ENCODE measurements at regions not wholly inside any gene's neighbourhood (a gene's known extent, or its start where the extent isn't known, plus 50 kb on each side); places are given as distances from the start of the nearest gene placed in this dataset.
"Not testable (repeated sequence)": the region's sequence is repeated elsewhere in the genome, so short reads cannot be mapped to it uniquely, and the experiment has no call there.

DNA sequence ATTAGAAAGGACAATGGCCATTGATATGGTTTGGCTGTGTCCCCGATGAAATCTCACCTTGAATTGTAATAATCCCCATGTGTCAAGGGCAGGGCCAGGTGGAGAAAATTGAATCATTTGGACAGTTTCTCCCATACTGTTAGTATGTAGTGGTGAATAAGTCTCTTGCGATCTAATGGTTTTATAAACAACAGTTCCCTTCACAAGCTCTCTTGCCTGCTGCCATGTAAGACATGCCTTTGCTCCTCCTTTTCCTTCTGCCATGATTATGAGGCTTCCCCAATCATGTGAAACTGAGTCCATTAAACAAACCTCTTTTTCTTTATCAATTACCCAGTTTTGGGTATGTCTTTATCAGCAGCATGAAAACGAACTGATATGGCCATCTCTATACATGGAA lies 302.7 kb downstream of the SFMBT2 start:
- no peak for DNase-seq

DNA sequence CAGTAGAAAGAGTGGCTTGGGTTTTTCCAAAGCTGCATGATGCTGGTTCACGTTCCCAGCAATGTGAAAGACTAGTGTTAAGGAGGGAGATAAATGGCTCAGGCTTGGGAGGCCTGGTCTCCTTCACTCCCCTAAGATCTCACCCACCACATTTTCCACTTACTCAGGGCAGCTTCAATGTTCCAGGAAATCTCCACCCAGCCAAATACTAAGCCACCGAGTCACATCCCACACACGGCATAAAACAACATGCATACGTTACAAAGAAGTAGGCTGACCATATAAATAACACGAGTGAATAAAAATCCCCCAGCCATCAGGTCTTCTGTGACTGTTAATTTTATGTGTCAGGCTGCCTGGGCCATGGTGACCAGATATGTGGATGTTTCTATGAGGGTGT lies 303.5 kb downstream of the SFMBT2 start:
- DNase-seq, result no peak

DNA sequence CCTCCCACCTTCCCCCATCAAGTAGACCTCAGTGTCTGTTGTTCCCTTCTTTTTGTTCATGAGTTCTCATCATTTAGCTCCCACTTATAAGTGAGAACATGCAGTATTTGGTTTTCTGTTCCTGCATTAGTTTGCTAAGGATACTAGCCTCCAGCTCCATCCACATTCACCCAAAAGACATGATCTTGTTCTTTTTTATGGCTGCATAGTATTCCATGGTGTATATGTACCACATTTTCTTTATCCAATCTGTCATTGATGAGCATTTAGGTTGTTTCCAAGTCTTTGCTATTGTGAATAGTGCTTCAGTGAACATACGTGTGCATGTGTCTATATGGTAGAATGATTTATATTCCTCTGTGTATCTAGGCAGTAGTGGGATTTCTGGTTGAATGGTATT lies 306.5 kb downstream of the SFMBT2 start:
- not testable (repeated sequence) for DNase-seq

DNA sequence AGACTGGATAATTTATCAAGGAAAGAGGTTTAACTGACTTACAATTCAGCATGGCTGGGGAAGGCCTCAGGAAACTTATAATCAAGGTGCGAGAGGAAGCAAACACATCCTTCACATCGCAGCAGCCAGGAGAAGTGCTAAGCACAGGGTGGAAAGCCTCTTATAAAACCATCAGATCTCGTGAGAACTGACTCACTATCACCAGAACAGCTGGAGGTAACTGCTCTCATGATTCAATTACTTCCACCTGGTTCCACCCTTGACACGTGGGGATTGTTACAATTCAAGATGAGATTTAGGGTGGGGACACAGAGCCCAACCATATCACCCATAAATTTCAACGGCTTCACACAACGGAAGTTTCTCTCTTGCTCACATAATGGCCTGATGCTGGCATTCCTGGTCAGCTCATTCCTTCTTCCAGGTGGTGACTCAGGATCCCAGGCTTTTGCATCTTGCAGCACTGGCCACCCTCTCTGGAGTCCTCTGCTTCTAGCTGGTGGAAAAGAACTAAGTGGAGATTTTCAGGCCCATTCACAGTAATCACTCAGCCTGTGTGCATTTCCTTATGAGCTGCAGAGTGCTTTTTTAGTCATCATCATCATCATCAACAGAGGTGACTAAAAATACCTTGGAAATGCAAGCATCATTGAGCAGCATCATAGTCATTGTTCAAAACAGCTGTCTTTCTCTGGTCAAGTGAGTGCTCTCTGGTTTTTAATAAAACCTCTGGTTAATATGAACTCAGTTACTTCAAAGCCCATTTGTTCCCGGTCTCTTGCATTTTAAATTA lies 308.1 kb downstream of the SFMBT2 start:
- no peak for DNase-seq

DNA sequence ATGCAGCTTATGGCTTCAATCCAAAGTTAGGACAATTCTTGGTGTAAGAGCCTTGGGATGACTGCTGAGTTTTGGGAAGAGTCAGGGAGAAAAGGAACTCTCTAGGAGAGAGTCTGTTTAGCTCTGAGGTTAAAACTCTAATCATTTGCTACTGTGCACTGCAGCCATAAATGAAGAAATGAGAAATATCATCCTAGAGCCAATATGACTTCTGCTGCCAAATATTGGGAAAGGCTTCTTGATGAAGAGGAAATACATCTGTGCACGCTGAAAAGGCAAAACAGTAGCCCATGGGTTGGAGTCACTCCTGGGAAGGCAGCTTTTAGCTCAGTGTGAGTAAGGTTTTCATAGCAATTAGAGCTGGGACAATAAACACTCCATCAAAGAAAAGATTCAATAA lies 308.8 kb downstream of the SFMBT2 start:
- DNase-seq, result no peak

DNA sequence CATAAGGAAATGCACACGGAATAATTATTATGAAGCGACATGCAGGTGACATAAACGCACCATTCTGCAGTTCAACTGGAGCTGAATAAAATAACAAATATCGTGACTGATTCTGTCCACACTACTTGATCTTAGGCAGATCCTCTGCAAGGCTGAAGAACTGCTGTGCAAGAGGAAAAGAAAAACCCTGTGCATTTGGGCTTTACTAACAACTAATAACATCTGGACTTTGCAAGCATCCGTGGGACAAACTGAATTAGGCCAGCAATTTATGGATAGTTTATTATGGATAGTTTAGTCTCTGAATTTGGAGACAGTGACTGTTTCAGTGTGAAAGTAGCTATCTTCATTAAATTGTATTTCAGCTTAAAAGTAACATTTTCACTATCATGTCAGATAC lies 309.4 kb downstream of the SFMBT2 start:
- no peak for DNase-seq

DNA sequence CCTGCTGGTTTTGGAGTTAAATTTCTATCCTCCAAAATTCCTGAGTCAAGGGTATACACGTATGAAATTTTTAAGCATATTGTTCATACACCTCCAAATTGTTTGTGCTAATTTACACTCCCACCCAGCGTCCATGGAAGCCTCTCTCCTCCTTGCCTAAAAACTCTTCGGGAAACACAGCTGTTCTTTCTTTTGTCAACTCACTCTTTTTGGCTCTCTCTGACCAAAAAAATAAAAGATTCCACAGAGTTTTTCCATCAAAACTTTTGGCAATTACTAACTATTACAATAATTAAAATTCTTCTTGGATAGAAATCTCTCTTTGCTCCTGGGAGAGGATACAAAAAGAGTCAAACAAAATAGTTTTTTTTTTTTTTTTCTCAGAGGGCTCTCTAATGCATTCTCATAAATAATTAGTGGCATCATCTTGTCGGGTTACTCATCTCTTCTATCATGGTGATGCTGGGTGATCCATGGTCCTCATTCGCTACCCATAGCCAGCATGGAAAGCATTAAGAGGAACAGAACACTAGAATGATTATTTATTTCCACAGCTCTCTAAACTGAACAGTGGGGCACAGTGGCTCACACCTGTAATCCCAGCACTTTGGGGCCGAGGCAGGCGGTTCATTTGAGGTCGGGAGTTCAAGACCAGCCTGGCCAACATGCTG lies 310.7 kb downstream of the SFMBT2 start:
- no peak for DNase-seq

DNA sequence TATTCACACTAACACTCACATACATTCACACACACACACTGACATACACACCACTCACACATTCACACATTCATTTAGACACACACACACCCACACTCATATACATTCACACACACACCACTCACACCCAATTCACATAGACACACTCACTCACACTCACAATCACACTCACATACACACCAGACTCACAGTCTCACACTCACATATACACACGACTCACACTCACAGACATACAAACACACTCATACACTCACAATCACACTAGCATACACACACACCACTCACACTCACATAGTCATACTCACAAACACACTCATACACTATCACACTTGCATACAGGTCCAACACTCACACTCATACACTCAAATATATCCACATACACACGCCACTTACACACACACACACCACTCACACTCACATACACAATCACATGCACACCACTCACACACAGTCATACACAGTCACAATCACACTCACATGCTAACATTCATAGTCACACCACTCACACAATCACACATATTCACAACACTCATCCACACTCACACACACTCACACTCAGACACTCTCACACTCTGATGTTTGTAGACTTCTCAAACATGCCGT lies 312.6 kb downstream of the SFMBT2 start:
- DNase-seq, result no peak

DNA sequence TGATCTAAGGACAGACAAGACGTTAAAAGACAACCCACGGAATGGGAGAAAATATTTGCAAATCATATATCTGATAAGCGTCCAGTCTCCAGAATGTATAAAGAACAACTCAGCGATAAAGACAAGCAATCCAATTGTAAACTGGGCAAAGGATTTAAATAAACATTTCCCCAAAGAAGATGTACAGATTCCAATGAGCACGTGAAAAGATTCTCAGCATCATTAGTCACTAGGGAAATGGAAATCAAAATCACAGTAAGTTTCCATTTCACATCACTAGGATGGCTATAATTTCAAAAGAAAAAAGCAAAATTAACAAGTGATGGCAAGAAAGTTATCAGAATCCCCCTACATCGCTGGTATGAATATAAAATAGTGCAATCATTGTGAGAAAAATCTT lies 316.1 kb downstream of the SFMBT2 start:
- no peak for DNase-seq

DNA sequence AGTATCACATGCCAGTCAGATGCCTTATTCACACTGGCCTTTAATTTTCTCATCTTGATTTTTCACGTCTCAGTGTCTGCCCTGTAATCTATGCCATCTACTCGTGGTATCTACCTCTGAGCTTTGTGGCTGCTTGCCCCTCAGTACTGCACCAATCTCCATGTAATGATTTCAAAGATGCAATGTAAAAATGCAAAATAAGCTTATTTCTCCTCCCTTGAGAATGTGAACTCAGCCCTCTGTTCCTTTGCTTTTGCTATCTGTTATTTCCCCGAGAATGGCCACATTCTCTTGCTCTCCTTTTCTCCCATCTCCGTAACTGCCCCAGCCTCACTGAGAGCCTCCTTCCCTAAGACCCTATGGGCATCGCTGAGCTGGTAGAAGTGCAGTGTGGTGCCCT lies 317.5 kb downstream of the SFMBT2 start:
- DNase-seq, result no peak

DNA sequence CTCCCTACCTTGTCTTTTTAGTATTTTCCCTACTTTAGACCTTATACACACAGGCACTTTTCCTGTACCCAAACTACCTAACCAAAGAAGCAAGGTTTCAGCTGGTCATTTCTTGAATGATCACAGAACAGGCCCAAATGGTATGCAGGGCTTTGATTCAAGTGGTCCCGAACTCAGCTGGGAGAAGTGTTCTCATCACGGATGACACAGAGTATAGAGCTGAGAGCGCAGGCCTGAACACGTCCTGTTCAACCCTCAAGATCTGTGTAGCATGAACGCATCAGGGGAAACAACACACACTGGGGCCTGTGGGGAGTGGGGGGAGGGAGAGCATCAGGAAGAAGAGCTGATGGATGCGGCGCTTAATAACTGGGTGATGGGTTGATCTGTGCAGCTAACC lies 318.2 kb downstream of the SFMBT2 start:
- DNase-seq, result no peak

DNA sequence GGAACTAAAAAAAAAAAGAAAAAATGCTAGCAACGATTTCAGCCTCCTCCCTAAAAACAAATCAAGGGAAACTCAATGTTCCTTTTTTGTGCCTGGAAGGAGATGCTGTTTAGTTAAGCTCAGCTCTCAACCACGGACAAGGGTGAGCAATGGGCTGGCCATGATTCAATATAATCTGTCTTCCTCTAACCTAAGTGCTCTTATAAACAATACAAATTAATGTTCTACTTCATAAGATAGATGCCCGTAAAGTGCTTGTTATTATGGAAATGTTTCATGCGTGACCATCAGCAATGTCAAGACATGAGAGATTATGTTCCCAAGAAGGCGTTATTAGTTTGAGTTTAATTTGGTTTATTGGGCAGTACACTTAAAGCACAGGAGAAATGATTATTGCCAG lies 320.3 kb downstream of the SFMBT2 start:
- no peak for DNase-seq

DNA sequence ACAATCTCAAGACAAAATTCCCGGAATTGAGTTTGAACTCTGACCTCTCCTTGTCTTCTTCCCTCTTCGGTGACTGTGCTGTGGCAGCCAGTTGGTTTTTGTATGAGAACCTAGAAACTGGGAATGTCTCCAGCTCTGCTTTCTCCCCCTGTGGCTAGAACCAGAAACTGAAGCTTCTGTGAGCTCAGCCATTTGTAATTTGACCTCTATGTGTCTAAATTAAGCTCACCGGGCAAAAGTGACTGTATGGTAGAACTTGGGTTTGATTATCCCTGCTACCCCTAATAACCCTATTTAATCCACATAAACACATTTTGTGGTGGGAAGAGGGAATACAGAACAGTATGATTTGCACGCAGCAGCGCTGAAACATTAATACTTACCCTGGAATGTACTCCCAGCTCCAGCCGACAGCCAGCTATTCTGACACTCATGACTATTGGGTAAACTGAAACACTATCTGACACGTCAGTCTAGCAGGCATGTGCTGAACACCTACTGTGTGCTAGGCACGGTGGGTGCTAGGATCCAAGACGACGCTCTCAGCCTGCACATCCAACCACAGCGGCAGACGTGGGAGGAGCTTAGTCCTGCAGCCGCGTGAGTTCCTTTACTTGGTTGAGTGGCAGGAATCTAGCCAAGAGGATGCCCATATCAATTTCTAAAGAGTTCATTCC lies 324.8 kb downstream of the SFMBT2 start:
- no peak for DNase-seq

DNA sequence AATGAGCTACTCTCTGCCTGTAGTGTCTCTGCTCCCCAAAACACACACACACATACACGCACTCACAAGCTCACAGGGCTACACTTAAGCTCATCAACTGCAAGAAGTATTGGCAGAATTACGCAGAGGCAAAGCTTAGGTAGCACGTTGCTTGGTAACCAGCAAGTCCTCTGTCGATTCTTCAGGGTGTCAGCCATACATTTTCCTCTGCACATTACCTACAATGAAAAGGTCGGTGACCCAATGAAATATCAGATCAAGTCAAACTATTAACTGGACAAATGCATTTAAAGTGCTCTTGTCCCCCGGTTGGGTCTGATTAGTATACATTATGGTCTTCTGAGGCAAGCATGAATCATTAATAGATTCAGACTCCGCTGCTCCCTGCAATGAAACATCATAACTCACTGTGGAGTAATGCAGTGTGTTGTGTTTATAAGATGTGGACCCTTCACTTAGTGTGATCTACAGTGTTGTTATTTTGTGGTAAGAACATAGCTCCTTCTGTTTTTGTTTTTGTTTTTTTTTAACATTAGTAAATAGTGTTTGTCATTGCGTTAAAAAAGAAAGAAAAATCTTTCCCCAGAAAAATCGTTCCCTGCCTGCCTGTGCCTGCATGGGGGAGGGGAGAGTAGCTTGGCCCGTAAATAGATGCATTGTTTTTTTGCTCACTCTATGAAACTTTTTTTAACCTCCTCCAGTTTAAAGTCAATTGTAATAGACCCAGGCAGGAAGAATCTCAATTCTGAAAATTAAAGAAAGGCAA lies 325.5 kb downstream of the SFMBT2 start:
- DNase-seq, result no peak

DNA sequence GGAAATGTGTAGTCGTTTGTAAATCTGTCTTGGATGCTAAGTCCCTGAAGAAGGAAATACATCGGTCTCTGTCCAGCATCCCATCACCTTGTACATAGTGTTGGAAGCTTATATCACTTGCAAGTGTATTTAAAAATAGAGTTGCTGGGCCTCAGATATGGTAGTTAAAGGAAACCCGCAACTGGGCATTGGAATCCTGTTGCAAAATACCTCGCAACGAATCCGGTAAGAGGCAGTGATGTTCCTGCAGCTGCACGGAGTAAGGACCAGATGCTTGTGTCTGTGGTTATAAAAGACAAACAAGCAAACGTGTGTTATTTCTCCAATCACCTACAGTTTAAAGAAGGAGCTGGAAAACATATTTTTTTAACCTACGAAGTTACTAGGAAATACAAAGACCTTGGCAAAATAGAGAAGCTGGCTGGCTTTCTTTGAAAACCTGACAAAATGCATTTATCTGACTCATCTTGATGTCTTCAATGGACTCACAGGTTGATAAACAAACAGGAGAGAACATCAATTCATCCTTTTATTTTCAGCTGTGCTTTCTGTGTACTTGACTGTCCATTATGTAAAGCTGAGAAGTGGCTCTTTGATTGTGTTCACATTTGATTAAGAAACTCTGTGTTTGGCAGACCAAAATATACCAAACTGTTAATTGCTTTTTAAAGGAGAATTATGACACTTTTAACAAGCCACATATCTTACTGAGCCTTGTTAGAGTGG lies 326.4 kb downstream of the SFMBT2 start:
- no peak for DNase-seq

DNA sequence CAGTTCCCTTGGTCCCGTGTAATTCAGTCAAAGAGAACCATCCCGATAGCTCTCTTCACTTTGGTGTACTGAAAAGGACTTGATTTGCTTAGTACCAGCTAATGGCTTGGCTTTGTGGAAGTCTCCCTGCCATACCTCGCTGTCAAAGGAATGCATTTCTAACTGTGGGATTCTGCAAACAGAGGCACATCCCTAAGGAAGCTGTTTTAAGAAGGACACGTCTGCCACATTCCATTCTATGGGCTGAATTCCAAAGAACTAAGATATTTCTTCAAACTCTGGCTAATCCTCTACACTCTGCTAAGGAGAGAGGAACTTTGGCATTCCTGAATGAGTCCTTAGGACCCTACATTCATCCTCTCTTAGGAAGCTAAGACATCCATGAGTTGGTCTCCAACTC lies 327.9 kb downstream of the SFMBT2 start:
- no peak for DNase-seq

DNA sequence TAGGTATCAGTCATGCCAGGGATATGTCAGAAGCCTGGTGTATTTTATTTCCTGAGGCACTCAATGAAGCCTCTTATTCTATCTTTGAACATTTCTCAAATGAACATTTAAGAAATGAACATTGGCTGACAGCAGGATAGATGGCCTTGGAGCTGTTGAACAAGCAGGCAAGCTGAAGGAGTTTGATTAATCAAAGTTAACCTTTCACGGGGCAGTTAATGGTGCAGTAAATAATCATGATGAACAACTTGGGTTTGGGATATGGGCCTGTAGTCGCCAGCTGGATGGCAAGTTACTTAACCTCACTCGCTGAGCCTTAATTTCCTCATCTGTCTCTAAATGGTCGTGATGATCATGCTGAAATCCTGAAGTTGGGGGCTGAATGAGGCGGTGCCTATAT lies 333.0 kb downstream of the SFMBT2 start:
- no peak for DNase-seq

DNA sequence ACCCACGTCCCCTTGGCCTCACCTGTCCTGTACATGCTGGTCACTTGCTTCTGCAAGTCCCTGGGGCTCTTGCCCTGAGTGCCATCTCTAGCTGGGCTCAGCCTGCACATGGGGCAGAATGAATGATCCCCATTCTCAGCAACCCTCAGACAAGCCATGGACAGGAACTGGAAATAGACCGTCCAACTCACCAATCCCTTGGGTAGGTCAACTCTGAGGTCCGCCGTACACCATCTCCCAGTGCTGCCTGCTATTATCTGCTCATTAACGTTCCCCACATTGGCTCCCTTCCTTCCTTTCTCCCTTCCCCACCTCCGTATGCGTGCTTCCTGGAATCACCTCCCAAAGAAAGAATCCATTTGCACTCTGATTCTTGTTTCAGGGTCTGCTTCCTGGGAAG lies 335.0 kb downstream of the SFMBT2 start:
- no peak for DNase-seq

DNA sequence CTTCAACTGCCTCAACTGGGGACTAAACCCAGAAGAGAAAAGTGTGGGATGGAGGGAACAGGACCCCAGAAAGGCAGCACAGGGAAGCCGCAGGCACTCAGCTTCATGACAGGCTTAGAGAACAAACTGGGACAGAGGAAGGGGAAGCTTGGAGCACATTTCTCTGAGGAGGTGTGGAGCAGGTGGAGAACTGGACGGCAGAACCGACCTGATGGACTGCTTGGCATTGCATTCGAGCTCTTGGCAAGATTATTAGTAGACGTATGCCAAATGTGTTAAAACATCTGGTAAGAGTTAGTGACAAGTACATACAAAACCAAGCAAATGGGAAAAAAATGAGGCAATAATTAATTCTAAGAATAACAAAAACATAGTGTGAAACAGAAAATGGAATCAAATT lies 335.7 kb downstream of the SFMBT2 start:
- no peak for DNase-seq

DNA sequence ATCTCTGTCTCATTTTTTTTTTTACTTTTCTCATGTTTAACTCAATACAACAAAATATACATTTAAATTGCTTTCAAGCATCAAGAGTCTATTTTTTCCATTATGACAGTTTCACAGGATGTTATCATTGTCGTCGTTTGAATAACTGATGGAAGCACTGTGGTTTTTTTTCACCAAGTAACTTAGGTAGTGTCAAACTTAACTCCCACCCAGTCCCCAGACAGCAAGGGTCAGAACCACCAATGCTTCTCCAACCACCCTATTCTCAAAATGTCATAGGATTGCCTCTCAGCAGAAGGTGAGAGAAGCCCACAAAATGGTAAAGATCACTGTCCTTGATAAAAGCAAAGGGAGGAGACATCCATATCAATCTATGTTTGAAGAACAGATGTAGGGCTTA lies 339.4 kb downstream of the SFMBT2 start:
- no peak for DNase-seq

DNA sequence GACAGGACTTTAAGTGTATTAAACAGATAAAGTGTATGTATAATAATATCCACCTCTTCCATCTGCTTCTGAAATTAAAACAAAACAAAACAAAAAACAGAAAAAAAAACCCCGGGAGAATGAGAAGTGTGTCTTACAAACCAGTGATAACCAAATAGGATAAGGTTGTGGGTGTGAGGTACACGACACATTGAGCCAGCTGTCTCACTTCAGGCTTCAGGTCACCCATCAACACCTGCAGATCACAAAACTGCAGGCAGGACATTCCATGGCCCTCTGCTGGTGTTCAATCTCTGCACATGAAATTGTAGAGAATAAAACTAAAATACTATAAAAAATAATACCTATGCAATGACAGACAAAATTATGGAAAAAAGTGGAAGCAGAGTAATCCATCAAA lies 339.9 kb downstream of the SFMBT2 start:
- DNase-seq, result no peak

DNA sequence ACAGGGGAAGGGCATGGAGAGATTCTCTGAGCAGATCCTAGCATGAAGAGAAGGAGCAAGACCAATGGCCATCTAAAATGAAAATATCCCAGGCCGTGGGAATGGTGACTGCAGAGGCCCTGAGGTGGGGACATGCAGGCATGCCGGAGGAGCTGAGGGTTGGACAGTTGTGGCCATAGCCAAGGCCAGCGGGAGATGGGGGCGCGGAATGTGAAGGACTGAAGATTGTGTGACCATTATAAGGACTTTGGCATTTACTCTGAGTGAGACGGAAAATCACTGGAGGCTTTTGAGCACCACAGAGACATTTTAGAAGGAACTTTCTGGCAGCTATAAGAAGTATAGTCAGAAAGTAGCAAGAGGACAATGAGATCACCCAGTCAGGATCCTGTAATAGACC lies 341.1 kb downstream of the SFMBT2 start:
- no peak for DNase-seq
